ENCODE measurements at regions not wholly inside any gene's neighbourhood (a gene's known extent, or its start where the extent isn't known, plus 50 kb on each side); places are given as distances from the start of the nearest gene placed in this dataset.

DNA sequence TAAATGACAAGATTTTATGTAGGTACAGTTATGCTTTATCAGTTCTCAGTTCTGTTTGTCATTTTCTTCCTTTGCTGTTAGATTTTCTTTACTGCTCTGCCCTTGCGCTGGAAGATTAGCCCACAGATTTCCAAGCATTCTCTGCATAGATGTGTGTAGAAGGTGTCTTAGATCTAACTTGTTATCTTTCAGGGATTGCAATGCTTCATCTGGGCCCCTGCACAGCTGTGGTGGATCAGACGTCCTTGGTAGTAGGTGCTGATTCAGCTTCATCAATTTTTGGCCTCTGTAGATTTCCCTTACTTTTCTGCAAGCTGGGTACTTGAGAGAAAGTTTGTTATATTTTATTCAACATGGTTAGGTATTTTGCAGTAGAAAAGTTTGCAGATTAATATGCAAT, 115.3 kb upstream of the LINC00305 start:
- BruUV-seq (replicated peaks) = no TSS peak
- no peak overlapping the region for H3K9ac ChIP-seq (ENCODE audit: insufficient read depth, low read depth, low read length)
- no peaks in the 10 kb centered on the region for H3K4me1 ChIP-seq (ENCODE audit: insufficient read depth, low read length)
- in situ Hi-C loops (cut with HindIII; ENCODE audit: extremely low pct_ligation_motif_present, low pct_unique_long_range_greater_than_20kb) = no loop called here
- intact Hi-C loops (cut with micrococcal nuclease; ENCODE audit: unreplicated experiment) = no loop called here
- WGBS (ENCODE audit: low lambda C conversion rate) = 46% methylated on average over 2 of the region's 2 CpGs
- H2AFZ ChIP-seq (ENCODE audit: low read length) = no peak overlapping the region
- ATAC-seq = no peak
- no peaks in the 10 kb centered on the region for H4K20me1 ChIP-seq (ENCODE audit: insufficient read depth, low read length)
- no peak for FAIRE-seq
- H3K9me3 ChIP-seq (ENCODE audit: low read length) = peaks cover 22% of the 10 kb centered on the region
- H3K27ac ChIP-seq (ENCODE audit: extremely low read length, insufficient read depth, low read length) = no peak overlapping the region
- POLR2A ChIA-PET = no interaction called here
- H3K79me2 ChIP-seq (ENCODE audit: insufficient read depth, low read length) = no peaks in the 10 kb centered on the region
- CTCF ChIA-PET (ENCODE audit: low intra/inter-chr PET ratio, low total read pairs) = no interaction called here
- no peaks in the 10 kb centered on the region for H3K27me3 ChIP-seq (ENCODE audit: control insufficient read depth in 1 of 2, insufficient read depth in 2 of 2, low read length in 2 of 2)
- no peaks in the 10 kb centered on the region for H3K36me3 ChIP-seq (replicated peaks in 1 of 2; ENCODE audit: control insufficient read depth in 1 of 2, insufficient read depth in 2 of 2, low read length in 2 of 2)
- H3K4me3 ChIP-seq (replicated peaks in 1 of 3; ENCODE audit: insufficient read depth in 1 of 3, low read depth in 2 of 3, low read length in 3 of 3) = no peak overlapping the region
- DNase-seq (ENCODE audit: low spot score) = no peak
- no peak overlapping the region for H3K4me2 ChIP-seq (ENCODE audit: low read depth, low read length)
- no peak for TF ChIP-seq ATF1 (CRISPR knock-in tag; IDR thresholded peaks at IDR 0.05)
- no peak for TF ChIP-seq U2AF2 (IDR thresholded peaks at IDR 0.05; ENCODE audit: low read depth, low read length)
- no peak for TF ChIP-seq ZNF703 (CRISPR knock-in tag; IDR thresholded peaks at IDR 0.05; ENCODE audit: borderline replicate concordance)
- TF ChIP-seq ZSCAN21 (CRISPR knock-in tag; IDR thresholded peaks at IDR 0.05; ENCODE audit: borderline replicate concordance) = no peak
- TF ChIP-seq, protein P1, sequence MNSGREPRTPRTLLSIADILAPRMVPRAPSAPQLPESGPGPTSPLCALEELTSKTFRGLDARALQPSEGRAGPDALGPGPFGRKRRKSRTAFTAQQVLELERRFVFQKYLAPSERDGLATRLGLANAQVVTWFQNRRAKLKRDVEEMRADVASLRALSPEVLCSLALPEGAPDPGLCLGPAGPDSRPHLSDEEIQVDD (CRISPR knock-in tag; IDR thresholded peaks at IDR 0.05; ENCODE audit: borderline replicate concordance) = no peak
- TF ChIP-seq NFKB2 (CRISPR knock-in tag; IDR thresholded peaks at IDR 0.05; ENCODE audit: borderline replicate concordance) = no peak
- no peak for TF ChIP-seq MIER3 (CRISPR knock-in tag; IDR thresholded peaks at IDR 0.05; ENCODE audit: borderline replicate concordance)
- TF ChIP-seq ZNF205 (CRISPR knock-in tag; IDR thresholded peaks at IDR 0.05) = no peak
- TF ChIP-seq CREM (IDR thresholded peaks at IDR 0.05) = no peak
- no peak for TF ChIP-seq CREM (CRISPR knock-in tag; IDR thresholded peaks at IDR 0.05)
- TF ChIP-seq, protein P2, sequence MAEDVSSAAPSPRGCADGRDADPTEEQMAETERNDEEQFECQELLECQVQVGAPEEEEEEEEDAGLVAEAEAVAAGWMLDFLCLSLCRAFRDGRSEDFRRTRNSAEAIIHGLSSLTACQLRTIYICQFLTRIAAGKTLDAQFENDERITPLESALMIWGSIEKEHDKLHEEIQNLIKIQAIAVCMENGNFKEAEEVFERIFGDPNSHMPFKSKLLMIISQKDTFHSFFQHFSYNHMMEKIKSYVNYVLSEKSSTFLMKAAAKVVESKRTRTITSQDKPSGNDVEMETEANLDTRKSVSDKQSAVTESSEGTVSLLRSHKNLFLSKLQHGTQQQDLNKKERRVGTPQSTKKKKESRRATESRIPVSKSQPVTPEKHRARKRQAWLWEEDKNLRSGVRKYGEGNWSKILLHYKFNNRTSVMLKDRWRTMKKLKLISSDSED (CRISPR knock-in tag; IDR thresholded peaks at IDR 0.05) = no peak
- TF ChIP-seq, protein P3, sequence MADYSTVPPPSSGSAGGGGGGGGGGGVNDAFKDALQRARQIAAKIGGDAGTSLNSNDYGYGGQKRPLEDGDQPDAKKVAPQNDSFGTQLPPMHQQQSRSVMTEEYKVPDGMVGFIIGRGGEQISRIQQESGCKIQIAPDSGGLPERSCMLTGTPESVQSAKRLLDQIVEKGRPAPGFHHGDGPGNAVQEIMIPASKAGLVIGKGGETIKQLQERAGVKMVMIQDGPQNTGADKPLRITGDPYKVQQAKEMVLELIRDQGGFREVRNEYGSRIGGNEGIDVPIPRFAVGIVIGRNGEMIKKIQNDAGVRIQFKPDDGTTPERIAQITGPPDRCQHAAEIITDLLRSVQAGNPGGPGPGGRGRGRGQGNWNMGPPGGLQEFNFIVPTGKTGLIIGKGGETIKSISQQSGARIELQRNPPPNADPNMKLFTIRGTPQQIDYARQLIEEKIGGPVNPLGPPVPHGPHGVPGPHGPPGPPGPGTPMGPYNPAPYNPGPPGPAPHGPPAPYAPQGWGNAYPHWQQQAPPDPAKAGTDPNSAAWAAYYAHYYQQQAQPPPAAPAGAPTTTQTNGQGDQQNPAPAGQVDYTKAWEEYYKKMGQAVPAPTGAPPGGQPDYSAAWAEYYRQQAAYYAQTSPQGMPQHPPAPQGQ (CRISPR knock-in tag; IDR thresholded peaks at IDR 0.05; ENCODE audit: borderline replicate concordance) = no peak
- TF ChIP-seq, protein P4, sequence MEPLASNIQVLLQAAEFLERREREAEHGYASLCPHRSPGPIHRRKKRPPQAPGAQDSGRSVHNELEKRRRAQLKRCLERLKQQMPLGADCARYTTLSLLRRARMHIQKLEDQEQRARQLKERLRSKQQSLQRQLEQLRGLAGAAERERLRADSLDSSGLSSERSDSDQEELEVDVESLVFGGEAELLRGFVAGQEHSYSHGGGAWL (CRISPR knock-in tag; IDR thresholded peaks at IDR 0.05) = no peak
- no peak for TF ChIP-seq RORA (CRISPR knock-in tag; IDR thresholded peaks at IDR 0.05)
- TF ChIP-seq, protein P5, sequence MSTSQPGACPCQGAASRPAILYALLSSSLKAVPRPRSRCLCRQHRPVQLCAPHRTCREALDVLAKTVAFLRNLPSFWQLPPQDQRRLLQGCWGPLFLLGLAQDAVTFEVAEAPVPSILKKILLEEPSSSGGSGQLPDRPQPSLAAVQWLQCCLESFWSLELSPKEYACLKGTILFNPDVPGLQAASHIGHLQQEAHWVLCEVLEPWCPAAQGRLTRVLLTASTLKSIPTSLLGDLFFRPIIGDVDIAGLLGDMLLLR (CRISPR knock-in tag; IDR thresholded peaks at IDR 0.05) = no peak
- no peak for TF ChIP-seq ZFP90 (CRISPR knock-in tag; IDR thresholded peaks at IDR 0.05; ENCODE audit: borderline replicate concordance)
- TF ChIP-seq ZNF552 (CRISPR knock-in tag; IDR thresholded peaks at IDR 0.05; ENCODE audit: borderline replicate concordance) = no peak
